ENCODE measurements at regions not wholly inside any gene's neighbourhood (a gene's known extent, or its start where the extent isn't known, plus 50 kb on each side); places are given as distances from the start of the nearest gene placed in this dataset.

GRCh38 chr2:217325816-217326215 lies 466.0 kb upstream of the TNP1 start:
- TF ChIP-seq CTCF (optimal IDR thresholded peaks at IDR 0.05 in 1 of 3, IDR thresholded peaks at IDR 0.05 in 1 of 3, conservative IDR thresholded peaks at IDR 0.05 in 1 of 3; ENCODE audit: extremely low read depth in 1 of 3, insufficient read depth in 2 of 3, low read length in 3 of 3) (no peak), EZH2 (IDR thresholded peaks at IDR 0.05; ENCODE audit: low read length) (no peak)

All from keratinocyte (primary cell).